ENCODE measurements at regions not wholly inside any gene's neighbourhood (a gene's known extent, or its start where the extent isn't known, plus 50 kb on each side); places are given as distances from the start of the nearest gene placed in this dataset.

- FAIRE-seq (no peak), DNase-seq (ENCODE audit: insufficient read length, low spot score) (no peak)
- TF ChIP-seq CTCF (IDR thresholded peaks at IDR 0.05; ENCODE audit: insufficient read depth, missing control alignments): no peak
Observed at GRCh38 chr9:106383072-106383471, 479.9 kb upstream of the ZNF462 start.

DNA sequence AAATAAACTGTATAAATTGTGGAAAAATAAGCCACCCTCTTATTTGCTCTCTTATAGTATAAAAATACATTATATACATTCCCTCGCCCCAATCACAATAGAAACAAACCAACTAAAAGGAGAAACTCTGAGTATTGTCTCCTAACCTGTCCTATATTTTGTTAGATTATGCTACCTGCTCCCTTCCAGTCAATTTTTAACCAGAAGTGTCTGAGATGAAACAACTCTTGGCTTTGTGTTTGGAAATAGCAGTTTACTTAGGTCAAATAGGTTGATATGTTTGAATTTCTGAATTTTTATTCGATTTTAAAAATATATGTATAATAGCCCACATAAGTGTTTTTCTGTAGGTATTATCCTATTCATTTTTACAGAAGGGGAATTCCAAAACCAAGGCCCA, 475.0 kb upstream of the ZNF462 start:
- no peak for TF ChIP-seq CTCF (IDR thresholded peaks at IDR 0.05; ENCODE audit: insufficient read depth, missing control alignments)
- DNase-seq (ENCODE audit: insufficient read length, low spot score): no peak
- FAIRE-seq: no peak

DNA sequence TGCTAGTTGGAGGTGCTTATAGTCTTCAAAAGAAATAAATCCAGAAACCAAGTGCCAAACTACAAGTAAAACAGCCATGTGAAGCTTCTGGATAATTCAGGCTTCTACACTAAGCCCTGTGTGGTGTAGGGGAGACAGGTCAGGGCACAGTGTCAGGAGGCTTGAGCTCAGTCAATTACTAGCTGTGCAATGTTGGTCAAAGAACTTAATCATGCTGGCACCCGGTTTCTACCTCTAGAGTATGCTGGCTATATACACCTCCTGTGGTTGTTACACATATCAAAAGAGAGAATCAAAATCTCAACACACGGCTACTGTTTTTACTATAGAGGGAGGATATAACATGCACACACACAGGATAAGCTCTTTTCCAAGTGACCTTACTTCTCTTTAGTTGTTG, 469.7 kb upstream of the ZNF462 start:
- TF ChIP-seq CTCF (IDR thresholded peaks at IDR 0.05; ENCODE audit: insufficient read depth, missing control alignments): no peak
- FAIRE-seq: no peak
- no peak for DNase-seq (ENCODE audit: insufficient read length, low spot score)

DNA sequence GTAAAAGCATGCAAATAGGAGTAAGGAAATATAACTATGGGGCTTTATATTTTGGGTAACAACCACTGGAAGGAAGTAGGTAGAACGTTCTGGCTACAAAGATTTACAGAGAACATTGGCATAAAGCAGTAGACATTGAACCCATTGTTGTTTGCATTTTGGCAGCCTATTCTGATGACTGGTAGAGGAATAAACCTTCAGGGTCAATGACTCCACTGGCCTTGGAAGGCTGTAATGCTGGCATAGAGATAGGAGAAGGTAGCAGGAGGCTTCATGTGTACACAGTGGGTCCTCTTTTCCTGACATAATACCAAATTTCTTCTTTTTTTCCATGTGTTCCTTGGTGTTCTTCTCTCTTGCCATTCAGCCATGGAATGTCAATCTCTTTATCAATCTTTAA, 462.8 kb upstream of the ZNF462 start:
- no peak for TF ChIP-seq CTCF (IDR thresholded peaks at IDR 0.05; ENCODE audit: insufficient read depth, missing control alignments)
- FAIRE-seq (no peak), DNase-seq (ENCODE audit: insufficient read length, low spot score) (no peak)

DNA sequence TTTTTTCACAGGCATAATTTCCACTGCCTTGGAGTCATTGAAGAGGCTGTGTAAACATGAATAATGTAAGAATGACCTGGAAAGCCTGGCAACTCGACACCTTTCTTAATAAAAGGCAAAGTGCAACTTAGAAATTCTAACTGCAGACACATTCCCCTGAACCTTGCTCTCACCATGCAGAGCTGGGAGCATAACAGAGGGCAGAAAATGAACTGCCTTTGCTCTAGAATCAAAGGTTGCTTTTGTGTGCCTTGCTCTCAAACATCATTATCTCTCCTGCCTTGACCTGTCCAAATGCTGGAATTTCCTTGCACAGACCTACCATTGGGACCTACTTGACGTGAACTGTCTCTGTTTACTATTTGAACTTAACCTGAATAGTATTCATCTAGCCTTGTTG, 462.0 kb upstream of the ZNF462 start:
- FAIRE-seq (no peak), DNase-seq (ENCODE audit: insufficient read length, low spot score) (no peak)
- no peak for TF ChIP-seq CTCF (IDR thresholded peaks at IDR 0.05; ENCODE audit: insufficient read depth, missing control alignments)

DNA sequence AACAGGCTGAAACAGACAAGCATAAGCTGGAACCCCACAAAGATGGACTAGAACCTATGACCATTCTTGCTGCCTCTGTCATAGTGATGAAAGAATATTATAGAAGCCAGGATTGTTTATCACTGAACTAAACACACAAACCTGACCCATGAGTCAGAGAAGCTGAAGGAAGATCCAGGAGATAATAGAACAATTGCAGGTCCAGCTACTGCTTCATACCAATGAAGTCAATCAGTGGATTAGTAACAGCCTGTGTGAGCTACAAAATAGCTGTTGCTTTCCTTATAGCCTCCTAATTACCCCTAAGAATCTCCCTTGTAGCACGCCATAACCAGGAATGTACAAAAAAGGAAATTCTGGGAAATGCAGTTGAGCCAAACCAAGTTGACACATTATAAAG, 459.9 kb upstream of the ZNF462 start:
- DNase-seq (ENCODE audit: insufficient read length, low spot score): no peak
- no peak for FAIRE-seq
- no peak for TF ChIP-seq CTCF (IDR thresholded peaks at IDR 0.05; ENCODE audit: insufficient read depth, missing control alignments)

DNA sequence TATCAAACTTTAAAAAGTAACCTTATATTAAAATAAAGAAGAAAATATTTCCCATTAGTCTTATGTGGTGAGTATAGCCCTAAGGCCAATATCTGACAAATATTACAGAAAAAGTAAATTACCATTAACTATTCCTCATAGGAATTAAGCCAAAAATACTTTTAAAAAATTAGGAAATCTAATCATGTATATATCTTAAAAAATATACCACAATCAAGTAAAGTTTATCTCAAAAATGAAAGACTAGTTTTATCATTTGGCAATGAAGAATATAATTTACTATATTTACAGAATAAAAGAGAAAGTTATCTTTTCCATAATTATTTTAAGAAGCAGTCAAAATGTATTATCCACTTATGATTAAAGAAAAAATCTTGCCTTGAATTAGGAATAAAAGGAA, 458.8 kb upstream of the ZNF462 start:
- FAIRE-seq (no peak), DNase-seq (ENCODE audit: insufficient read length, low spot score) (no peak)
- no peak for TF ChIP-seq CTCF (IDR thresholded peaks at IDR 0.05; ENCODE audit: insufficient read depth, missing control alignments)
